GM10266 (cell line): ENCODE measurements at regions not wholly inside any gene's neighbourhood (a gene's known extent, or its start where the extent isn't known, plus 50 kb on each side); places are given as distances from the start of the nearest gene placed in this dataset.

Experiments used
- DNase-seq: peaks from one replicate; pipeline ENCODE4 v3.0.0; 2012; ENCODE audit errors: extremely low spot score
- TF ChIP-seq, protein P1 (sequence below): IDR thresholded peaks from 2 replicates; pipeline ENCODE4 v1.5.1; 2012; ENCODE audit warnings: mild to moderate bottlenecking, low read depth; ENCODE audit not compliant: control insufficient read depth, insufficient read depth; ENCODE audit errors: missing control alignments

- no peak for DNase-seq
Observed at GRCh38 chr11:39149214-39149613, 2310.2 kb downstream of the LRRC4C start.

GRCh38 chr11:39145346-39145745, 2314.1 kb downstream of the LRRC4C start:
- no peak for DNase-seq
- TF ChIP-seq, protein P1, sequence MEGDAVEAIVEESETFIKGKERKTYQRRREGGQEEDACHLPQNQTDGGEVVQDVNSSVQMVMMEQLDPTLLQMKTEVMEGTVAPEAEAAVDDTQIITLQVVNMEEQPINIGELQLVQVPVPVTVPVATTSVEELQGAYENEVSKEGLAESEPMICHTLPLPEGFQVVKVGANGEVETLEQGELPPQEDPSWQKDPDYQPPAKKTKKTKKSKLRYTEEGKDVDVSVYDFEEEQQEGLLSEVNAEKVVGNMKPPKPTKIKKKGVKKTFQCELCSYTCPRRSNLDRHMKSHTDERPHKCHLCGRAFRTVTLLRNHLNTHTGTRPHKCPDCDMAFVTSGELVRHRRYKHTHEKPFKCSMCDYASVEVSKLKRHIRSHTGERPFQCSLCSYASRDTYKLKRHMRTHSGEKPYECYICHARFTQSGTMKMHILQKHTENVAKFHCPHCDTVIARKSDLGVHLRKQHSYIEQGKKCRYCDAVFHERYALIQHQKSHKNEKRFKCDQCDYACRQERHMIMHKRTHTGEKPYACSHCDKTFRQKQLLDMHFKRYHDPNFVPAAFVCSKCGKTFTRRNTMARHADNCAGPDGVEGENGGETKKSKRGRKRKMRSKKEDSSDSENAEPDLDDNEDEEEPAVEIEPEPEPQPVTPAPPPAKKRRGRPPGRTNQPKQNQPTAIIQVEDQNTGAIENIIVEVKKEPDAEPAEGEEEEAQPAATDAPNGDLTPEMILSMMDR = no peak

More at GRCh38 chr11:39149214-39149613, 2310.2 kb downstream of the LRRC4C start:
- TF ChIP-seq, protein P1 = no peak

GRCh38 chr11:39144351-39145130, 2314.9 kb downstream of the LRRC4C start:
- no peak for DNase-seq
- TF ChIP-seq, protein P1 = no peak

- no peak for DNase-seq
- TF ChIP-seq, protein P1 = no peak
Observed at GRCh38 chr11:39139581-39139980, 2319.9 kb downstream of the LRRC4C start.

DNA sequence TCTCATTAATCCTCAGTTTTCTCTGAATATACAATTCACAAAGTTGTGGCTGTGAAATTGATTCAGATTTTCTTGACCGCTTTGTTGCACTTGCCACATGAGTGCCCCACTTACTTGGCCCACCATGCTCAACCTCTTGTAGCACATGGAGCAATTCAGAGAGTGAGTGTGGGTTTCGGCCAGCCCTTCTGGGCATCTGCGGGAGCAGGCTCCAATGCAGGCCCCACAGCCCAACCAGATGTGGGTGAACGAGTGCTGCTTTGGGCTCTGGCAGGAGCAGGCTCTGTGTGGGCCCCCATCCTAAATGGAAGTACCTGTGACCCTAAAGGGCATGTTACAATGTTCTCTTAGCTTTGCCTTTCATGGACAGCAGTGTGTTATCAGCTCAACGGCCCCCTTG, 2338.6 kb downstream of the LRRC4C start:
- DNase-seq = no peak
- TF ChIP-seq, protein P1 = no peak

- TF ChIP-seq, protein P1 = no peak
- DNase-seq = no peak
Observed at GRCh38 chr11:39113606-39114005, 2345.8 kb downstream of the LRRC4C start.

DNA sequence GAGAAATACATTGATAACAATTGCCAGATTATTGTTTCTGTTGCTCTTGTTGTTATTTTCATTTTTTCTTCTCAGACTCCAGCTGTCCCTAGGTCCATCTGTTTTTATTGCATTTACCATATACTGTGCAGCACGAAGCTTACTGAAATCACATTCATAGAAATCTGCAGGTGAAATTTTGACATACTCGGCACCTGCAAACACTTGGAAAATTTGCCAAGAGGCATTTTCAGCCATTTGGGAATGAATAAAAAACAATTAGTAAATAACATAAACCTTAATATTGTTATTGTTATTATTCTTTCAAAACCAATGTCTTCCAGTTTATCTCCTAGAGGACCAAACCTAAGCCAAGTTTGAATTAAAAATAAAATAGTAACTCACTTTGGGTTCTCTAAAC, 2357.2 kb downstream of the LRRC4C start:
- TF ChIP-seq, protein P1 = no peak
- no peak for DNase-seq
